GM18861 (cell line): ENCODE measurements at regions not wholly inside any gene's neighbourhood (a gene's known extent, or its start where the extent isn't known, plus 50 kb on each side); places are given as distances from the start of the nearest gene placed in this dataset.
"Not testable (repeated sequence)": the region's sequence is repeated elsewhere in the genome, so short reads cannot be mapped to it uniquely, and the experiment has no call there.

Experiments used
- ATAC-seq: cut with Tn5 transposase; IDR thresholded peaks from one replicate; pipeline ENCODE4 v1.9.1; 2021; ENCODE audit not compliant: unreplicated experiment

DNA sequence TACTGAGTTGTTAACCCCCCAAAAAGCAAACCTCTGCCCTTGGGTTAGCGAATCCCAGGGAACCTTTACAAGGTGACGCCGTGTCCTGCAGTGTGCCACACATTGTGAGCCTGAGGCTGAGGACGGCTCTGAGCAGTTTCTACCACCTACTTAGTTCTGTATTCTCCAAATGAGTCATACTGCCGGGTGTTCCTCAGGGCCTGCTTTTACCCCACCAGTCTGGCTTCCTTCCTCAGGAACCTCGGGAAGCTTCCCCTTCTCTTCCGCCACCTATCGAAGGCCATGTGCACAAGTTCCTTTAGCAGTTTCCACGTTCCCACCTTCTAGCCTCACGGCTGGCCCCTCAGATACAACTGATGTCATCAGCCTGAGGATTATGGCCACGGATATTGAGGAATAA, 384.0 kb upstream of the TPM1 start:
- no peak for ATAC-seq

- no peak for ATAC-seq
Measured at GRCh38 chr15:62663547-62663946, 379.0 kb upstream of the TPM1 start.

GRCh38 chr15:62665449-62665848, 377.1 kb upstream of the TPM1 start:
- ATAC-seq, result no peak

DNA sequence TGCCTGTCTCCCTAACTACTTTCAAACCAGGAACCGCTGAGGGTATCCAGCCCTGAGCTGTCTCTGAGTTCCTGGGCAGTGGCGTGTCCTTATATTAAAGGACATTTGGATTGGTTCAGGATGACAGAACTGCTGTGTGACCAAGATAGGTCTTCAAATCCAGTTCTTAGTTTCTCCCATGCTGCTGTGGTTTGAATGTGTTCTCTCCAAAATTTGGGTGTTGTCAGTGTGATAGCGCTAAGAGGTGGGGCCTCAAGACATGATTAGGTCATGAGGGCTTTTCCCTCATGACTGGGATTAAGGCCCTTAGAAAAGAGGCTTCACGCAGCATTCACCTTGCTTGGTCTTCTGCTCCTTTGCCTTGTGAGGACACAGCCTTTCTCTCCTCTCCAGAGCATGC, 376.5 kb upstream of the TPM1 start:
- ATAC-seq, result no peak

- ATAC-seq, result no peak
Measured at GRCh38 chr15:62672268-62672667, 370.3 kb upstream of the TPM1 start.

DNA sequence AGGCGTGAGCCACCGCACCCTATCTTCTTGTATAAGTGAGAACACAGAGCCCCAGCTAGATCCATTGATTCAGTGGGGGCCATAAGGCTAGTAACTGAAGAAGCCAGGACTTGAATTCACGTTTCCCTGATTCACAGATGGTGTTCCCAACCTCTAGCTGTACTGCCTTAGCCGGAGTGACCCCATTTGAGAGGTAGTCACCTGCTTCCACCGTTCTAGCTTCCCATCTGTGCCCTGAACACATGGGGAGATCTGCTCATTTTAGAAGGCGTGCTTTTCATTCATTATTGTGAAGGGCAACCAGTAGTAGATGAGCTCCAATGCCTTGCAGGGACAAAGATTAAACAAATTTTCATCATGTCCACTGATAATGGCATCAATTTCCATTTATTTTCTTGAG, 365.7 kb upstream of the TPM1 start:
- no peak for ATAC-seq

GRCh38 chr15:62681939-62682896, 360.3 kb upstream of the TPM1 start:
- no peak for ATAC-seq

DNA sequence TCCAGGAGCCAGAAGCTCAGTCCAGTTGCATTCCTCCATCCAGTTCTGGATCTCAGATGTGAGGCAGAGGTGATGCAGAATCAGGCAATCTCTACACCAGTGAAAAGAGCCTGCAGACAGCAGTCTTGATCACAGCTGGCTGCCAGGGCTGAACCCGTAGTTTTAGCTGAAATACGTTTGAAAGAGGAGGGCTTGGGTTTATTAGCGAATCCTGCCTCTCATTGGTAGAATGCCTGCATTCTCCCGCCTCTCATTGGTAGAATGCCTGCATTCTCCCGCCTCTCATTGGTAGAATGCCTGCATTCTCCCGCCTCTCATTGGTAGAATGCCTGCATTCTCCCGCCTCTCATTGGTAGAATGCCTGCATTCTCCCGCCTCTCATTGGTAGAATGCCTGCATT, 359.4 kb upstream of the TPM1 start:
- ATAC-seq, result not testable (repeated sequence)

DNA sequence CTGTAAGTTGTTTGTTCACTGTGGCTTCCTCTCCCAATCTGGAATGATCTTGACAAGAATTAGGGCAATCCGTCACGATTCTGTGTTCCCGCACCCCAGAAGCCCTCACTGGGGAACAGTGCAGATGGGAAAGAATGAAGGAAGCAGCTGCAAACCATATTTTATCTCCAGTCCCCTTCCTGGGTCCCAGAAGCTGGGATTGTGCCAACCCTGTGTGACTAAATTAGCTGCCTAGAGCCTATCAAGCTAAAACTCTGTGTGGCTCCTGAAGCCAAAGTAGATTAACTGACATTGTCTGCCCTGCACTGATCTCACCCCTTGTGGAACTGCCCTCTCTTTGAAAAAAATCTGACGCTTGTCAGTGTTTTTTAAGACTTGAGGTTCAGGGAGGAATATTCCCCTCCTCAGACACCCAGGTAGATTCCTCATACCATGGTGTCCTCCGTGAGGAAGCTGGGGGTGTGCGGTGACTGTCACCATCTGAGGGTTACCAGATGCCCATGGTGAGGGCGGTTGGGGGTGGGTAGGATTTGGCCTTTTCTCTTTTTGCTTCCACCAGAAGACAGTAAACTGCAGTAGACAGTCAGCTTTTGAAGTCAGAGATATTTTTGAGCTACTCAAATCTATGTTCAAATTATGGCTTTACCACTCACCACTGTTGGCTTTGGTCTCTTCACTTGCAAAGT, 358.3 kb upstream of the TPM1 start:
- ATAC-seq, result no peak

DNA sequence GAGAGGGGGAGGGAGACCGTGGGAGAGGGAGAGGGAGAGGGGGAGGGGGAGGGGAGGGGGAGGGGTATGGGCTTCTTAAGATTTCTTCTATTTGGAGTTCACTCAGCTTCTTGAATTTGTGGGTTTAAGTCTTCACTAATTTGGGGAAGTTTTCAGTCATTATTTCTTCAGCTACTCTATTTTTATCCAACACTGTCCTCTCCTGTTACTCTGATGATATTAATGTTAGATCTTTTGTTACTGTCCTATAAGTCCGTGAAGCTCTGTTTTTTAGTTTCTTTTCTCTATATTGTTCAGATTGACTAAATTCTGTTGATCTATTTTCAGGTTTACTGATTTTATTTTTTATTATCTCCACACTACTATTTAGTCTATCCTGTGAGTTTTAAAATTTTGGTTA, 351.5 kb upstream of the TPM1 start:
- no peak for ATAC-seq

DNA sequence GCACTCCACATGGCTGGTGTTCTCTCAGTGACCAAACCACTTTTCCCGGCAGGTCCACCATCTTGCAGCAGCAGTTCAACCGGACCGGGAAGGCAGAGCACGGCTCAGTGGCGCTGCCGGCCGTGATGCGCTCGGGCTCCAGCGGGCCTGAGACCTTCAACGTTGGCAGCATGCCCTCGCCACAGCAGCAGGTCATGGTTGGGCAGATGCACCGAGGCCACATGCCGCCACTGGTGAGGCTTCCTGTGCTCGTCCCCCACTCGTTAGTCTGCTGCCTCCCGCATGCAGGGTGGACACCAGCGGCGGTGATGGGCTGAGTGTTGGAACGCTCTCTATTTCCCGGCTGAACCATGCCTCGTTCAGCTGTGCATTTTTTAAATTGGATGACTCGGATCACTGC, 344.9 kb upstream of the TPM1 start:
- ATAC-seq, result no peak

- no peak for ATAC-seq
Measured at GRCh38 chr15:62698646-62699045, 343.9 kb upstream of the TPM1 start.

- ATAC-seq, result no peak
Measured at GRCh38 chr15:62706317-62706716, 336.2 kb upstream of the TPM1 start.

- ATAC-seq, result no peak
Measured at GRCh38 chr15:62708470-62708869, 334.1 kb upstream of the TPM1 start.

GRCh38 chr15:62709261-62709660, 333.3 kb upstream of the TPM1 start:
- ATAC-seq, result no peak

DNA sequence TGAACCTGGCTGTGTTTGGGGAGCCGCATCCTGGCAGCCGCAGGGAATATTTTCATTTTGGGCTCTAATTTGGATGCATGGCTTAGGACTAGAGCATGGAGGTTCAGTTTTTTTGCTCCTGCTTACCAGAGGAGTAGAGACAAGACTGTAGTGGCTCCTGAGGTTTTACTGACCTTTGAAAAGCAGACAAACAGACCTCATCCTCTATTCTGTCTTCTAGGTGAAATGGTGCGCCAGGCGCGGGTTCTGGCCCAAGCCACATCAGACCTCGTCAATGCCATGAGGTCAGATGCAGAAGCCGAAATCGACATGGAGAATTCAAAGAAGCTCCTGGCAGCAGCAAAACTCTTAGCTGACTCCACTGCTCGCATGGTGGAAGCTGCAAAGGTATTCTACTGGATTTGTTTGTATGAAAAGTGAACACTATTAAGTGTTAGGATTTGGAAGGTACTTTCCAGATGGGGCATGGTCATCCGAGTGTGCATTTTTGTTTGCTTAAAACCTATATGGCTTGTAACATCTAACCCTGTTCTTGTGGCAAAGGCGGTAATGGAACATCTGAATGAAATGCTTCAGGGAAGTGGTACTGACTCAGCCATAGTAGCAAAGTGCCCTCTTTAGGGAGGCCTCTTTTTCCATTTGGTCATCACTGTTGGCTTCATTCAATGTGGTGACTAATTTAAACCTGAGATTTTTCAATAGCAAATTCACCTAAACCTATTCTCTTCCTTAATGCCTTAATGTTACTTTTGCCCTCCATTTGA, 330.7 kb upstream of the TPM1 start:
- ATAC-seq, result no peak

DNA sequence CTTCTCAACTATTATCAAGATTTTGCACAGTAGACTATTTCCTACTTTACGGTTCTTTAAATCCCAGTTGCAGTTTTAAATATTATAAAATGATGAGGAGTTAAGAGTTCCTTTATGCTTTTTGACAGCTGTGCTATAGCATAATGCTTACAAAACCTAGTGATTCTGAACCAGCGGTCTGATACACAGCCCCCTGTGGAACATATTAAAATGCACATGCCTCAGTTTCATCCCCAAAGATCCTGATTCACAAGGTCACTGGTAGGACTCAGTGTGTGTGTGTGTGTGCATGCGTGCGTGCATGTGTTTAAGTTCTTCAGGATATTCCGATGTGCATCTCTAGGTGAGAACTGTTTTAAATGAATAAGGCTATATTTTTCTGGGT, 330.1 kb upstream of the TPM1 start:
- ATAC-seq, result no peak

DNA sequence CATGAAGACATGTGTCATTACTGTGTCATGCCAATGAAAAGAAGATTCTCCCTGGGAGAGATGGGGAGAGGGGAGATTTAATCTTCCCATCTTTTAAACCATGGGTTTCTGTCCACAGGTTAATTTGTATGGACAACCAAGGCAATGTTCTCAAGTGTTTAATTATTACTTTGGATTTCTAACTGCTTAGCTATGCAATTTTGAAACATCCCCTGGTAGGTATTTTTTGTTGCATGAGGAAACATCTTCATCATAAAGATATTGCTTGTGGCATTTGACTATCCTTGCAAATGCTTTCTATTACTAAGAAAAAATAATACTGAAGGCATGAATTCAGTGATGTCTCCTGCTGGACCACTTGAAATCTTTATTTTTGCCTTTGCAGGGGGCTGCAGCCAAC, 326.6 kb upstream of the TPM1 start:
- ATAC-seq, result no peak

DNA sequence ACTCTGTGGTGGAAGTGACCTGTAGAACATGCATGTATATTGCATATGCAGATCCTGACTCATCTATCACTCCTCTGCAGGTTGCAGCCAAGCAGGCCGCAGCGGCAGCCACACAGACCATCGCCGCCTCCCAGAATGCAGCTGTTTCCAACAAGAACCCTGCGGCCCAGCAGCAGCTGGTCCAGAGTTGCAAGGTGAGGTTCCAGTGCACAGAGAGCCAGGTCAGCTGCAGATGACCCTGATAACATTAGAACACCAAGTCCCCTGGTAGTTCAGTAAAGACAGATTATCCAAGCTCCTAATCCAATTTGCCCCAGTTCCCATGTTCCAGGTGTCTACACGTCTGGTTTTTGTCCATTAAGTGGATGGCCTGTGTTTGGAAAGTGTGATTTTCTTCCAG, 325.1 kb upstream of the TPM1 start:
- no peak for ATAC-seq

DNA sequence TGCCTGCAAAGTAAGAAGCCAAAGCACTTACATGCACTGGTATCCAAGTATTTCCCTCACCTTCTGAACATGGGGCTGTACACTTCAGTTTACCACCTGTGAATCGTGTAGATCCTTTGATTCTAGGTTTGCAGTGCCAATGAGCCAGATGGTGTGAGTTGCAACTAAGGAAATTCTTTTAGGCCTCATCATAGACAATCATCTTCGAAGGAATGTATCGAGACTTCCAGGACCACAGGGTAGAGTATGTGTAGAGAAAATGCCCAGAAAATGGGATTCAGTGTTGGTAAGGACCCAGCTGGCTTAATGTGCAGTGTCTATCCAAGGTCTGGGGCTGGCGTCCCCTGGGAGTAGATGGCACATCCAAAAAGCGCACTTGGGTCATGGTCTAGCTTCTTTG, 323.2 kb upstream of the TPM1 start:
- ATAC-seq, result no peak

GRCh38 chr15:62722237-62722636, 320.3 kb upstream of the TPM1 start:
- no peak for ATAC-seq

DNA sequence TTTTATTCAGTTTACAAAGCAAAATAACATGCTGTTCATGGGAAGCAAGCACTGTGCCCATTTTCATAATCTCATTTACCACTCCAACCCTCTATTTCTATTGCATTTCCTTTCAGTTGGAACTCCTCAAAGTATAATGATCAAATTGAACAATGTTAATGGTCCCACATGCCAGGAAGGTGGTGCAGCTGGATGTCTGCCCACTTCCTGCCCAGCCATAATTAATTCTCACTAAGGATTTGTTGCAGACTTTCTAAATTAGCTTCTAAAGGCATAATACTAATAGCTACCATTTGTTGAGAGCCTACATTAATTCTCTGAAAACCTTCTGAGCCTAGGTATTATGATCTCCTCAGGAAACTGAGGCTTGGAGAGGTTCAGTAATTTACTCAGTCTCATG, 316.1 kb upstream of the TPM1 start:
- no peak for ATAC-seq
